ENCODE measurements at regions not wholly inside any gene's neighbourhood (a gene's known extent, or its start where the extent isn't known, plus 50 kb on each side); places are given as distances from the start of the nearest gene placed in this dataset.
A peak's percentile ranks its signal among the peaks of the same experiment; 100 is the strongest.

DNA sequence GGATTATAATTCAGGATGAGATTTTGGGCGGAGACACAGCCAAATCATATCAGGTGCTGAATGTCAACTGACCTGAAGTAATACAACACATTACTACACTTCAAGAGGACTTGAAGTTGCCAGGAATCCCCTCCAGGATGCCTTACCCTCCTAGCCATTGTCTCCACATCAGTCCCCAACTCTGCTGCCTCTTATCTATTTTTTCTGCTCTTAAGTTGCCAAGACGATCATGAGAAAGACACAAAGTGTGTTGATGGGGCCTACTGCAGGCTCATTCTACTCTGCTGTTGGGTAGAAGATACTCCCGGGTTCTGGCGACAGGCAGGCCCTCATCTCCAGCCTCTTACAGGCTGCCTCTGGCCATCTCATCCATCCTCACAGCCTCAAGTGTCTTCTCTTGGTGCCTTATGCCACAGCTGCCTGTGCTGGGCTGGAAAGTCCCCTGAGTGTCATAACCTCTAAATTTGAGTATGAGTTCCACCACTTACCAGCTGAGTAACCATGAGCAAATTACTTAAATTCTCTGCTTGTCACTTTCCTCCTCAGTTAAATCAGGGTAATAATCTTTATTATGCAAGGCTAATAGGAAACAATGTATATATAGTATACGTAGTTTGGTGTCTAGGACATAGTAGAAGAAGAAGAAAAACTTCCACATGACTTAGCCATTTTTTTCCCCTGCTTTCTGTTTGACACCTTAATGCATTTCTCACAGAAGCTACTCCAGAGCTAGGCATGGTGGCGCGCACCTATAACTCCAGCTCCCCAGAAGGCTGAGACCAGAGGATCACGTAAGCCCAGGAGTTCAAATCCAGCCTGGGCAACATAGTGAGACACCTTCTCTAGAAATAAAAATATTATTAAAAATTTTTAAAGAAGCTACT lies 73.0 kb upstream of the SNX2 start:
- Histone ChIP-seq H3K9ac (ENCODE audit: low read length) (no peak overlapping the region), H3K4me3 (ENCODE audit: low read length) (no peak overlapping the region), H3K36me3 (ENCODE audit: insufficient read depth, low read length) (no peaks in the 10 kb centered on the region), H4K20me1 (ENCODE audit: insufficient read depth, low read depth, low read length) (no peaks in the 10 kb centered on the region), H3K27ac (ENCODE audit: low read length) (no peak overlapping the region), H3K9me3 (ENCODE audit: low read length) (no peaks in the 10 kb centered on the region), H3K4me2 (ENCODE audit: low read depth, low read length, poor library complexity, severe bottlenecking) (peak overlapping the region; percentile 27), H3K4me1 (ENCODE audit: low read length) (peaks cover 15% of the 10 kb centered on the region), H3K9me2 (replicated peaks; ENCODE audit: insufficient read depth, low read length) (no peaks in the 10 kb centered on the region), H3K27me3 (ENCODE audit: low read length) (no peaks in the 10 kb centered on the region), H3K79me2 (ENCODE audit: low read length) (no peaks in the 10 kb centered on the region), H2AFZ (ENCODE audit: low read length) (no peak overlapping the region)
- DNase-seq, result peak; percentile 67

DNA sequence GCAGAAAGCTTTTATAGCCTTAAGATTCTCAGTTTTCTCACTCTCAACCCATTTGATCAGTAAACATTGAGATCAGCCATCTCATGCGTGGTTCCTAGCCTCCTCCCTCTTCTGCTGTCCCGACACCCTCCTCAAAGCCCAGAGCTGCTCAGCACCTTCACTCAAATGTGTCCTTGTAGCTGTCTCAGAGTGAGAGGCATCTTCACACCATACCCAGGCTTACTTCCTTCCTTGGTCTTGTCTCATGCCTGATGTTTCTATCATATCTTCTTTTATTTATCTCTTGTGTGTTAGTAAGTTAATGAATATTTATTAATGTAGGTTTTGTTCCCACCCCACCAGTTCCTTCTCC lies 72.4 kb upstream of the SNX2 start:
- no peak overlapping the region for H3K4me3 ChIP-seq (ENCODE audit: low read length)
- no peak overlapping the region for H2AFZ ChIP-seq (ENCODE audit: low read length)
- H3K4me2 ChIP-seq (ENCODE audit: low read depth, low read length, poor library complexity, severe bottlenecking), result peak overlapping the region; percentile 27
- no peak overlapping the region for H3K27ac ChIP-seq (ENCODE audit: low read length)
- no peaks in the 10 kb centered on the region for H3K9me2 ChIP-seq (replicated peaks; ENCODE audit: insufficient read depth, low read length)
- no peaks in the 10 kb centered on the region for H3K27me3 ChIP-seq (ENCODE audit: low read length)
- no peaks in the 10 kb centered on the region for H3K36me3 ChIP-seq (ENCODE audit: insufficient read depth, low read length)
- H3K4me1 ChIP-seq (ENCODE audit: low read length), result peaks cover 15% of the 10 kb centered on the region
- no peak overlapping the region for H3K9ac ChIP-seq (ENCODE audit: low read length)
- H3K79me2 ChIP-seq (ENCODE audit: low read length), result no peaks in the 10 kb centered on the region
- H3K9me3 ChIP-seq (ENCODE audit: low read length), result no peaks in the 10 kb centered on the region
- DNase-seq, result no peak
- no peaks in the 10 kb centered on the region for H4K20me1 ChIP-seq (ENCODE audit: insufficient read depth, low read depth, low read length)

DNA sequence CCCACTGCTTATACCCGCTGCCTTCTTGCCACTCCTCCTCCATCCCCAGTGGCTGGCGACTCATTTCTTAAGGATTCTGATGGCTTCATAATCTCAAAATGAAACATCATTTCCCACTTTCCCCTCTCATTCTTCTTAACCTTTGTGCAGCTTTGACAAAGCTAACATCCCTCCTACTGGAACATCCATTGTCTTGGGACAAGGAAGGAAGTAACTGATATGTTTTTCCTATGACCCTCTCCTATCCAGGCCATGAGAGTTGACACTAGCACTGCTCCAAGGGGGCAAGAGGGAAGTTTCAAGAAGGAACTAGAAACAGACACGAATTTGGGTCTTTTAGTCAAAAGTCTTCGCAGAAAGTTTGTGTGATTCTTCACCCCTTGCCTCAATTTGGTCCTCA lies 71.7 kb upstream of the SNX2 start:
- no peak overlapping the region for H3K4me3 ChIP-seq (ENCODE audit: low read length)
- H2AFZ ChIP-seq (ENCODE audit: low read length), result no peak overlapping the region
- no peaks in the 10 kb centered on the region for H3K9me2 ChIP-seq (replicated peaks; ENCODE audit: insufficient read depth, low read length)
- H3K27me3 ChIP-seq (ENCODE audit: low read length), result no peaks in the 10 kb centered on the region
- no peaks in the 10 kb centered on the region for H3K79me2 ChIP-seq (ENCODE audit: low read length)
- H4K20me1 ChIP-seq (ENCODE audit: insufficient read depth, low read depth, low read length), result no peaks in the 10 kb centered on the region
- DNase-seq, result no peak
- H3K9me3 ChIP-seq (ENCODE audit: low read length), result no peaks in the 10 kb centered on the region
- H3K4me1 ChIP-seq (ENCODE audit: low read length), result peaks cover 15% of the 10 kb centered on the region
- H3K27ac ChIP-seq (ENCODE audit: low read length), result no peak overlapping the region
- H3K9ac ChIP-seq (ENCODE audit: low read length), result no peak overlapping the region
- no peaks in the 10 kb centered on the region for H3K36me3 ChIP-seq (ENCODE audit: insufficient read depth, low read length)
- no peak overlapping the region for H3K4me2 ChIP-seq (ENCODE audit: low read depth, low read length, poor library complexity, severe bottlenecking)

DNA sequence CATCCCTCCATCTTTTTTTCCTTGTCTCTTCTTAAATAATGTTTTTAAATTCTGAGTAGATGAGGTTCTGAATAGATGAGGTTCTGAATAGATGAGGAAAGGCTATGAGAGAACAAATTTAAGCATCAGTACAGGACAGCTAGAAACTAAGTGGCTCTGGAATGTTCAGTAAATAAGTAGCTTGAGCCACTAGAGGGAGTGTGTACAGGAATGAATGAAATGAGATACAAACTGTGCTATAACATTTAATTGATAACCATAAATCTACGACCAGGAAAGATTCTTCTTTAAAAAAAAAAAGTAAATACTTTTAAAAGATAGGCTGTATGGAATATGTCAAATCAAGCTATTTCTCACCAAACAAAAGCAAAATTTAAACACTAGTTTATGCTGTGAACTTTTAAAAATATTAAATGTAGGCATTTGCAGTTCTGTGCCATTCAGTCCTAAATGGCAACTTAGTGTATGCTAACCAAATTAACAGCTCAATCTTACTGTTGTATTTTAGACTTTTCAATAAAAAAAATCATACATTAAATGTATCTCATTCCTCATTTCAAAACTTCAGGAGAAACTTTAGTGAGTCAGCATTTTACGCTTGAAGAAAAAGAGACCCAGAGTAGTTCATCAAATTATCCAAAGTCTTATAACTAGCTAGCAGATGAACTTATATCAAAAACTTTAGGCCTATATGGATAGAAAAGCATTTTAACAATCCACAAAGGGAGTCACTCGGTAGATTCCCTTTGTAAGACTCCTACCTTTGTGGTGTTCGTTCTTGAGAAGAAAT lies 70.4 kb upstream of the SNX2 start:
- Histone ChIP-seq H3K27me3 (ENCODE audit: low read length) (no peaks in the 10 kb centered on the region), H3K9me3 (ENCODE audit: low read length) (no peaks in the 10 kb centered on the region), H3K27ac (ENCODE audit: low read length) (no peak overlapping the region), H2AFZ (ENCODE audit: low read length) (no peak overlapping the region), H3K36me3 (ENCODE audit: insufficient read depth, low read length) (no peaks in the 10 kb centered on the region), H3K4me2 (ENCODE audit: low read depth, low read length, poor library complexity, severe bottlenecking) (no peak overlapping the region), H3K9me2 (replicated peaks; ENCODE audit: insufficient read depth, low read length) (no peaks in the 10 kb centered on the region), H3K9ac (ENCODE audit: low read length) (no peak overlapping the region), H4K20me1 (ENCODE audit: insufficient read depth, low read depth, low read length) (no peaks in the 10 kb centered on the region), H3K4me3 (ENCODE audit: low read length) (no peak overlapping the region), H3K4me1 (ENCODE audit: low read length) (peaks cover 15% of the 10 kb centered on the region), H3K79me2 (ENCODE audit: low read length) (no peaks in the 10 kb centered on the region)
- DNase-seq, result peak; percentile 76

DNA sequence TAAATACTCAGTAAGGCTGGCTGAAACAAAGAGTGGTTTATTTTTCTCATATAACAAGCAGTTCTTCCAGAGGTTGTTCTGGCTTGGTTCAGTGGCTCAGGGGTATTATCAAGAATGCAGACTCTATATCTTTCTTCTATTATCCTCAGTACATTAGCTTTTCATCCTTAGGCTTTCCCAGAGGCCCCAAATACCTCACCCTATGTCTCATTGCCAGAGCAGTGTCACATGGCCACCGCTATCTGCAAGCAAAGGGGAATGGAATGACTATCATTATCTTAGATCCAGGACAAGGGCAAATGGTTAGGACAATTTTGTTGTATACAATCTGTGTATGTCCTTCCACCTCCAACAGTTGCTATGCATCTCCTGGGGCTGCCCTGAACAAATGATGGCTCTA lies 69.0 kb upstream of the SNX2 start:
- Histone ChIP-seq H3K4me3 (ENCODE audit: low read length) (no peak overlapping the region), H3K27ac (ENCODE audit: low read length) (no peak overlapping the region), H3K9me2 (replicated peaks; ENCODE audit: insufficient read depth, low read length) (no peaks in the 10 kb centered on the region), H3K9ac (ENCODE audit: low read length) (no peak overlapping the region), H3K79me2 (ENCODE audit: low read length) (no peaks in the 10 kb centered on the region), H3K9me3 (ENCODE audit: low read length) (no peaks in the 10 kb centered on the region), H3K36me3 (ENCODE audit: insufficient read depth, low read length) (no peaks in the 10 kb centered on the region), H3K4me2 (ENCODE audit: low read depth, low read length, poor library complexity, severe bottlenecking) (no peak overlapping the region), H4K20me1 (ENCODE audit: insufficient read depth, low read depth, low read length) (no peaks in the 10 kb centered on the region), H2AFZ (ENCODE audit: low read length) (no peak overlapping the region), H3K27me3 (ENCODE audit: low read length) (no peaks in the 10 kb centered on the region), H3K4me1 (ENCODE audit: low read length) (peaks cover 15% of the 10 kb centered on the region)
- no peak for DNase-seq

DNA sequence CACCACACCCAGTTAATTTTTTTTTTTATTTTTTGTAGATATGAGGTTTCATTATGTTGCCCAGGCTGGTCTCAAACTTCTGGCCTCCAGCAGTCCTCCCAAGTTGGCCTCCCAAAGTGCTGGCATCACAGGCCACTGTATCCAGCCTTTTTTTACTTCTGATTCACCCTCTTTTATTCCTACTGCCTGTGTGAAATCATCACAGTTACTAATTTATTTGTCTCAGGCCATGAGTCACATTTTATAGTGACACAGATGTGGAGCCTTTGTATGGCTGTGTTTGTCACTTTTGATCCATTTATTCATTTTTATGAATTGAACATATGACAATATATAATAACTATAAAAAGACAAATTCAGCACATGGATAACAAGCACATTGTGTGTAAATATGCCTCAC lies 67.1 kb upstream of the SNX2 start:
- Histone ChIP-seq H3K9me3 (ENCODE audit: low read length) (no peaks in the 10 kb centered on the region), H3K4me1 (ENCODE audit: low read length) (peaks cover under 1% of the 10 kb centered on the region; the same call in 1 of the 2 replicates), H3K9ac (ENCODE audit: low read length) (no peak overlapping the region), H4K20me1 (ENCODE audit: insufficient read depth, low read depth, low read length) (no peaks in the 10 kb centered on the region), H3K27me3 (ENCODE audit: low read length) (no peaks in the 10 kb centered on the region), H3K9me2 (replicated peaks; ENCODE audit: insufficient read depth, low read length) (no peaks in the 10 kb centered on the region), H2AFZ (ENCODE audit: low read length) (no peak overlapping the region), H3K4me2 (ENCODE audit: low read depth, low read length, poor library complexity, severe bottlenecking) (no peak overlapping the region), H3K27ac (ENCODE audit: low read length) (no peak overlapping the region), H3K79me2 (ENCODE audit: low read length) (no peaks in the 10 kb centered on the region), H3K4me3 (ENCODE audit: low read length) (no peak overlapping the region), H3K36me3 (ENCODE audit: insufficient read depth, low read length) (no peaks in the 10 kb centered on the region)
- DNase-seq, result no peak

DNA sequence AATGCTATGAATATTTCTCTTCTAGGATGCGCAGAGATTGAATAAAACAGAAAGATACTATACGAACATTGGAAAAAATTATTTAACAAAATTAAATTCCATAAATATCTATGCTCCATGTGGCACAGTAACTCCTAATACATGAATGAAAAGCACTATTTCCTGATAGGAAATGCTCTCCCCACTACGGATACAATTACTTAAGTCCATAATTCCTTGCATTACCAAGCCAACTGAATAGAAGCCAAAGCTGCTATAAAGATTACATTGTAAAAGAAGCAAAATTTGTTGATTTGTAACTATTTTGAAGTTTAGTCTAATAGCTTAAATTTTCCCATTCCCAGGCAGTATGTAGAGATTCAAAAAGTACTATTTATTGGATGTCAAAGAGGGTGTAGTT lies 61.8 kb upstream of the SNX2 start:
- H3K27me3 ChIP-seq (ENCODE audit: low read length), result no peaks in the 10 kb centered on the region
- H3K4me3 ChIP-seq (ENCODE audit: low read length), result no peak overlapping the region
- no peak overlapping the region for H3K9ac ChIP-seq (ENCODE audit: low read length)
- H4K20me1 ChIP-seq (ENCODE audit: insufficient read depth, low read depth, low read length), result no peaks in the 10 kb centered on the region
- H3K4me1 ChIP-seq (ENCODE audit: low read length), result no peaks in the 10 kb centered on the region
- H3K36me3 ChIP-seq (ENCODE audit: insufficient read depth, low read length), result no peaks in the 10 kb centered on the region
- H3K4me2 ChIP-seq (ENCODE audit: low read depth, low read length, poor library complexity, severe bottlenecking), result no peak overlapping the region
- no peak for DNase-seq
- no peak overlapping the region for H3K27ac ChIP-seq (ENCODE audit: low read length)
- H2AFZ ChIP-seq (ENCODE audit: low read length), result no peak overlapping the region
- no peaks in the 10 kb centered on the region for H3K9me3 ChIP-seq (ENCODE audit: low read length)
- no peaks in the 10 kb centered on the region for H3K9me2 ChIP-seq (replicated peaks; ENCODE audit: insufficient read depth, low read length)
- H3K79me2 ChIP-seq (ENCODE audit: low read length), result no peaks in the 10 kb centered on the region

DNA sequence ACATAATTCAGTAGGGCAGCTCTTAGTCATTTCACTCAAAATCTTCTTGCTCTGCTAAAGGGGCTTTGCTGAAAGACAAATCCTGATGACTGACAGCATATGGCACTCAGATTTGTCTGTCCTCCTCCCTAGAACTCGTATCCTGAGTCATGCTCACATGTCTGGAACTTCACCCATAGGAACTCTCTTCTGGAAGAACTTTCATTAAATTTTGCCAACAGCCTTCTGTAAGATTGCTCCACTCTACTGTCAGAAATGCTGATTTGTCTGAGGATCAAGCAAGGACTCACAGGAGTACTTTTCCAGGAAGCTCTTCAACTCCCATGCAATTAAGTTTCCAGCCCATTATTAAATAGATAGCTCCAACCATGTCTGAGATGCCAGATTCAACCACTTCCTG lies 59.8 kb upstream of the SNX2 start:
- Histone ChIP-seq H3K36me3 (ENCODE audit: insufficient read depth, low read length) (no peaks in the 10 kb centered on the region), H2AFZ (ENCODE audit: low read length) (no peak overlapping the region), H3K79me2 (ENCODE audit: low read length) (no peaks in the 10 kb centered on the region), H3K9me2 (replicated peaks; ENCODE audit: insufficient read depth, low read length) (no peaks in the 10 kb centered on the region), H3K9ac (ENCODE audit: low read length) (no peak overlapping the region), H3K4me1 (ENCODE audit: low read length) (no peaks in the 10 kb centered on the region), H3K27ac (ENCODE audit: low read length) (no peak overlapping the region), H3K27me3 (ENCODE audit: low read length) (no peaks in the 10 kb centered on the region), H4K20me1 (ENCODE audit: insufficient read depth, low read depth, low read length) (no peaks in the 10 kb centered on the region), H3K4me3 (ENCODE audit: low read length) (no peak overlapping the region), H3K9me3 (ENCODE audit: low read length) (no peaks in the 10 kb centered on the region), H3K4me2 (ENCODE audit: low read depth, low read length, poor library complexity, severe bottlenecking) (no peak overlapping the region)
- DNase-seq, result no peak
